Liver (tissue), 8 donors: ENCODE measurements at regions not wholly inside any gene's neighbourhood (a gene's known extent, or its start where the extent isn't known, plus 50 kb on each side); places are given as distances from the start of the nearest gene placed in this dataset.

Experiments used
- DNase-seq: peaks from one replicate; pipeline ENCODE4 v3.0.0-alpha.2; 2017; ENCODE audit warnings: low spot score
- H3K27ac ChIP-seq, 2 donors: one replicate each; pipeline ENCODE4 v1.7.0; 2013; ENCODE audit warnings: inconsistent platforms in 2 of 2, low read length in 2 of 2, control low read depth in 1 of 2, low read depth in 1 of 2, mild to moderate bottlenecking in 1 of 2
- H3K27me3 ChIP-seq, 4 donors: one replicate each; pipeline versions ENCODE4 v1.6.1 to v1.7.0; 2013; ENCODE audit warnings: low read length in 3 of 4, inconsistent platforms in 1 of 4, mild to moderate bottlenecking in 1 of 4, moderate library complexity in 1 of 4; ENCODE audit not compliant: control insufficient read depth in 4 of 4, insufficient read depth in 4 of 4
- H3K36me3 ChIP-seq, 4 donors: one replicate each; pipeline versions ENCODE4 v1.6.1 to v1.7.0; 2013; ENCODE audit warnings: low read length in 3 of 4, mild to moderate bottlenecking in 3 of 4, low read depth in 1 of 4, moderate library complexity in 1 of 4; ENCODE audit not compliant: control insufficient read depth in 4 of 4, insufficient read depth in 3 of 4
- H3K4me1 ChIP-seq, 4 donors: one replicate each; pipeline versions ENCODE4 v1.6.1 to v1.7.0; 2013; ENCODE audit warnings: low read length in 3 of 4, mild to moderate bottlenecking in 3 of 4, moderate library complexity in 1 of 4; ENCODE audit not compliant: control insufficient read depth in 4 of 4, insufficient read depth in 4 of 4
- H3K4me3 ChIP-seq, 3 donors: one replicate each; pipeline versions ENCODE4 v1.6.1 to v1.7.0; 2013; ENCODE audit warnings: low read length in 3 of 3, control low read depth in 1 of 3, low read depth in 1 of 3, mild to moderate bottlenecking in 1 of 3
- H3K9ac ChIP-seq, 2 donors: one replicate each; pipeline ENCODE4 v1.7.0; 2013; ENCODE audit warnings: low read length in 2 of 2, mild to moderate bottlenecking in 2 of 2, moderate library complexity in 2 of 2, control low read depth in 1 of 2, low read depth in 1 of 2
- H3K9me3 ChIP-seq, 4 donors: one replicate each; pipeline versions ENCODE4 v1.6.1 to v1.7.0; 2013; ENCODE audit warnings: low read length in 3 of 4; ENCODE audit not compliant: control insufficient read depth in 4 of 4
- ATF3 ChIP-seq: IDR thresholded peaks from 2 replicates; pipeline ENCODE4 v1.6.1; 2016; ENCODE audit warnings: antibody characterized with exemption
- CTCF ChIP-seq: fragments of 150-350 bp; IDR thresholded peaks from 2 replicates; pipeline ENCODE4 v1.5.1; 2017; ENCODE audit warnings: improper control_type of control experiment, low read depth, low read length; ENCODE audit not compliant: missing input control
- EGR1 ChIP-seq, 2 donors: IDR thresholded peaks; 2 replicates each; pipeline ENCODE4 v1.6.1; 2016 to 2018; ENCODE audit warnings: antibody characterized with exemption in 2 of 2, low read depth in 2 of 2
- FOXA1 ChIP-seq: IDR thresholded peaks from 2 replicates; pipeline ENCODE4 v1.6.1; 2016; ENCODE audit warnings: antibody characterized with exemption
- FOXA2 ChIP-seq: IDR thresholded peaks from 2 replicates; pipeline ENCODE4 v1.6.1; 2016; ENCODE audit warnings: antibody characterized with exemption
- HNF4A ChIP-seq, 2 donors: conservative IDR thresholded peaks; 2 replicates each; pipeline ENCODE4 v1.6.1; 2016; ENCODE audit warnings: antibody characterized with exemption in 2 of 2, mild to moderate bottlenecking in 2 of 2
- HNF4G ChIP-seq: IDR thresholded peaks from 2 replicates; pipeline ENCODE4 v1.6.1; 2016; ENCODE audit warnings: antibody characterized with exemption
- MAX ChIP-seq: IDR thresholded peaks from 2 replicates; pipeline ENCODE4 v1.6.1; 2016; ENCODE audit warnings: antibody characterized with exemption
- NR2F2 ChIP-seq: IDR thresholded peaks from 2 replicates; pipeline ENCODE4 v1.6.1; 2016; ENCODE audit warnings: antibody characterized with exemption
- REST ChIP-seq: IDR thresholded peaks from 2 replicates; pipeline ENCODE4 v1.6.1; 2016; ENCODE audit warnings: antibody characterized with exemption, mild to moderate bottlenecking
- RXRA ChIP-seq, 2 donors: IDR thresholded peaks; 2 replicates each; pipeline ENCODE4 v1.6.1; 2017 to 2018; ENCODE audit warnings: antibody characterized with exemption in 2 of 2, mild to moderate bottlenecking in 1 of 2
- SP1 ChIP-seq: IDR thresholded peaks from 2 replicates; pipeline ENCODE4 v1.6.1; 2018; ENCODE audit warnings: antibody characterized with exemption, mild to moderate bottlenecking
- TAF1 ChIP-seq: conservative IDR thresholded peaks from 2 replicates; pipeline ENCODE4 v1.6.1; 2016; ENCODE audit warnings: antibody characterized with exemption, mild to moderate bottlenecking
- ZBTB33 ChIP-seq: IDR thresholded peaks from 2 replicates; pipeline ENCODE4 v1.6.1; 2016; ENCODE audit warnings: antibody characterized with exemption
- WGBS: extraction: QIAGEN DNeasy Blood & Tissue Kit; methylation state at CpG from one replicate; pipeline ENCODE4 v1.1.7; 2013; 5-methylcytosine and 5-hydroxymethylcytosine counted together
- donor health status: healthy.
- donor health status: healthy.
- donor health status: healthy.
- donor health status: healthy.
- donor health status: healthy.

GRCh38 chr15:96274087-96274440, 56.4 kb upstream of the NR2F2 start:
- Histone ChIP-seq H3K4me1 (peaks cover 0 to 4% (median 0%) of the 10 kb centered on the region in 4 donors), H3K4me3 (no peak overlapping the region), H3K27me3 (no peaks in the 10 kb centered on the region), H3K9me3 (no peaks in the 10 kb centered on the region), H3K27ac (no peak overlapping the region), H3K9ac (no peak overlapping the region), H3K36me3 (no peaks in the 10 kb centered on the region)
- TF ChIP-seq HNF4G (no peak), TAF1 (no peak), RXRA (IDR thresholded peaks at IDR 0.05) (no peak), FOXA2 (no peak)
- no peak for DNase-seq
- 79% methylated on average over 7 of the region's 7 CpGs for WGBS

GRCh38 chr15:96274698-96275097, 55.8 kb upstream of the NR2F2 start:
- TF ChIP-seq TAF1 (no peak), ZBTB33 (no peak), MAX (no peak), REST (no peak), FOXA1 (no peak), ATF3 (no peak), CTCF (no peak), SP1 (no peak), RXRA (IDR thresholded peaks at IDR 0.05) (no peak), EGR1 (IDR thresholded peaks at IDR 0.05; ENCODE audit: low read depth in 2 of 2) (no peak), HNF4A (conservative IDR thresholded peaks at IDR 0.05) (no peak), NR2F2 (no peak), FOXA2 (no peak)
- no peak for DNase-seq
- Histone ChIP-seq H3K4me3 (no peak overlapping the region), H3K36me3 (no peaks in the 10 kb centered on the region), H3K27me3 (no peaks in the 10 kb centered on the region), H3K4me1 (peaks cover 0 to 4% (median 0%) of the 10 kb centered on the region in 4 donors), H3K9me3 (no peaks in the 10 kb centered on the region), H3K27ac (no peak overlapping the region), H3K9ac (no peak overlapping the region)
- WGBS = 83% methylated on average over 2 of the region's 2 CpGs
